ENCODE measurements at regions not wholly inside any gene's neighbourhood (a gene's known extent, or its start where the extent isn't known, plus 50 kb on each side); places are given as distances from the start of the nearest gene placed in this dataset.

GRCh38 chr11:106457727-106458126 lies 380.3 kb downstream of the AASDHPPT start:
- DNase-seq (ENCODE audit: low read depth, low spot score) = no peak

GRCh38 chr11:106459135-106459534 lies 381.7 kb downstream of the AASDHPPT start:
- DNase-seq (ENCODE audit: low read depth, low spot score) = no peak

- DNase-seq (ENCODE audit: low read depth, low spot score) = no peak
These were observed 383.8 kb downstream of the AASDHPPT start for GRCh38 chr11:106461148-106461691.

GRCh38 chr11:106461839-106462545 lies 384.5 kb downstream of the AASDHPPT start:
- no peak for DNase-seq (ENCODE audit: low read depth, low spot score)

DNA sequence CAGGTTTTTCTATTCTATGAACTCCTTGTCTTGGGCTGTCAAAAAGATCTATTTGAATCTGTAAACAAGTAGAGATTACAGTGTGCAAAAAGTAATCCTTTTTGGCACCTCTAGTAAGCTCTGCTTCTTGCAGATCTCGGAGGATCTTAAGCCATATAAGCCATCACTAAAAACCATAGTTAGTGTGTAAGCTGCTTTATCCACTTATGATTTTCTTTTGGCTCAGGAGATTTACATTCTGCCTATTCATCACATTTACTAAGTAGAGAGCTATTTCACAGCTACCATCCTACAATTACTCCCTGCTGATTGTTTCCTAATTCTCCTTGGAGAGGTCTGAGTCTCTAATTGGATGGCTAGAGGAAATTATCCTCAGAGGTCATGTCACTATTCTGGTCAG lies 385.7 kb downstream of the AASDHPPT start:
- no peak for DNase-seq (ENCODE audit: low read depth, low spot score)

DNA sequence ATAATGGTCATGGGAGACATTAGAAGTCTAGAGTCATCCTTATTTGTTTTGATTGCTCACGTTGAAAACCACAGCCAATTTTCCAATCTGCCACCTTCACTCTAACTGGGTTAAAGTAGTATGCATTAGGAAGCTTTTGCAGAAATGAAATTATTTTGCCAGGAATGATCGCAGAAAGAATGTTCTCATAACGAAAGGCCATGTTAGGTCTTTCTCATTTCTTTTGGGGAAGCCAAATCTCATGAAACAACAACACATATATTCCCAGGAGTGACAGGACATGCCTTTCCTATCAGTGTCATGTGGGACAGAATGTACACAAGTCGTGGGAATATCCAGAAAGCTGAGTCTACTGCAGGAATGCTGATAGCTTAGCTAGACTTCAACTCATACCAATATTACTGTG lies 386.3 kb downstream of the AASDHPPT start:
- DNase-seq (ENCODE audit: low read depth, low spot score) = no peak

GRCh38 chr11:106464728-106465127 lies 387.3 kb downstream of the AASDHPPT start:
- no peak for DNase-seq (ENCODE audit: low read depth, low spot score)

GRCh38 chr11:106466521-106467080 lies 389.1 kb downstream of the AASDHPPT start:
- DNase-seq (ENCODE audit: low read depth, low spot score) = no peak

DNA sequence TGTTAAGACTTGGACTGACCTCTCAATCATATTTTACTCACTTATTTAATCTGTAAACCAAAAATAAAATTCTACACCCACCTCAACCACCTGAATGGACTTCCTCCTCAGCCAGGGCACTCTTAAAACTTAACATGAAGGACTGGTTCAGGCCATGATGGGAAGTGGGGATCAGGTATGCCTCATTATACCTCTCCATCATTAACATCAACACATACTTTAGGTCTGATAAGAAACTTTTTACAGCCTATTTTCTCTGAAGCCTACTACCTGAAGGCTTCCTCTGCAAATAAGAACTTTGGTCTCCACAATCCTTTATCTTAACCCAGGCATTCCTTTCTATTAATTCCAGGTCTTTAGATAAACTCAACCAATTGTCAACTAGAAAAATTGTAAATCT lies 390.0 kb downstream of the AASDHPPT start:
- DNase-seq (ENCODE audit: low read depth, low spot score) = no peak

DNA sequence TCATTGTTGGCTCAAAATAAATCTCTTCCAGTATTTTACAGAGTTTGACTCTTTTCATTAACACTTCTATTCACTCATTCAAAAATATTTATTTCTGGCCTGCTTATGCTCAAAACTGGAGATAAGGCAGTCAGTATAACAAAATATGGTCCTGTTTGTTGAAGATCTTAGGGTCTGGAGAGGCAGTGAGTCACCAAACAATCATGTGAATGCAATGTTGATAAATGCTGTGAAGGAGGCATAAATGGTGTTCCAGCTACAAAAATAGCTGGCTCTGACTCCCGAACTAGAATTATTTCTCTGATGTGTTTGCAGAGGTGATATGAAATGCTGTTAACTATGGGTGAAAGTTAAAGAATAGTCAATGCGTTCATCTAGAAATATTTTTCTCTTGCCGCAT lies 390.6 kb downstream of the AASDHPPT start:
- no peak for DNase-seq (ENCODE audit: low read depth, low spot score)

- no peak for DNase-seq (ENCODE audit: low read depth, low spot score)
These were observed 391.1 kb downstream of the AASDHPPT start for GRCh38 chr11:106468531-106468930.

DNA sequence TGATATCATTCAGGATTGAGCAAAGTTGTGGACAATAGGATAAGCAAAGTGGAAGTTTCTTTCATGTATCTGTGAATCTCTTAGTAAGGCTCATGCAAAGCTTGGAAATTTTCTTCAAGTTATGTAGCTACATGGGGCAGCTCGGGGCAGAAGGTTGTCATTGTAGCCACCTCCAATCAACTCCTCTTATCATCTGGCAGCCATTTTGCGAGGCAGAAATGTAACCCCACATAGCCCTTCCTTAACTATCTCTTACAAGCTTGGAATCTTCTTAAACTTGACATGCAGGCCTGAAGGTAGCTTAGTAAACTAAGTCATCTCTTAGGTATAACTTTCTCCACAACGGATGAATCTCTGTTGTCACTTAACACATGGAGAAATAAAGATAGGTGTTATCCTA lies 392.8 kb downstream of the AASDHPPT start:
- no peak for DNase-seq (ENCODE audit: low read depth, low spot score)

GRCh38 chr11:106471276-106471675 lies 393.8 kb downstream of the AASDHPPT start:
- DNase-seq (ENCODE audit: low read depth, low spot score) = no peak

GRCh38 chr11:106473089-106473722 lies 395.7 kb downstream of the AASDHPPT start:
- DNase-seq (ENCODE audit: low read depth, low spot score) = no peak

DNA sequence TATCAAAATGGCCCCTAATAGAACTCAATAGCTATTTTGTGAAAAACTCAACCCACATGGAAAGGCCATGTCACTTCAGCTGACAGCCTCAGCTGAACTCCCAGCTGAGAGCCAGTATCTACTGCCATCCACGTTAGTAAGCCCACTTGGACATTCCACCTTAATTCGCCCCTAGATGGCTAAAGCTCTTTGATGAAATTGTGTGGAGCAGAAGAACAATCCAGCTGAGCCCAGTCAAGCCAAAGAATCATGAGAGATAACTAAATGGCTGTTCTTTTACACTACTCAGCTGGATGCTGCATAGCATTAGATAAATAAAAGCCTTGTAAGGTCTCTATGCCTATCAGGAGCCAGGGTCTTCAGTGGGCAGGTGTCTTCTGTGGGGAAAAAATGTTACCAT lies 396.8 kb downstream of the AASDHPPT start:
- no peak for DNase-seq (ENCODE audit: low read depth, low spot score)

DNA sequence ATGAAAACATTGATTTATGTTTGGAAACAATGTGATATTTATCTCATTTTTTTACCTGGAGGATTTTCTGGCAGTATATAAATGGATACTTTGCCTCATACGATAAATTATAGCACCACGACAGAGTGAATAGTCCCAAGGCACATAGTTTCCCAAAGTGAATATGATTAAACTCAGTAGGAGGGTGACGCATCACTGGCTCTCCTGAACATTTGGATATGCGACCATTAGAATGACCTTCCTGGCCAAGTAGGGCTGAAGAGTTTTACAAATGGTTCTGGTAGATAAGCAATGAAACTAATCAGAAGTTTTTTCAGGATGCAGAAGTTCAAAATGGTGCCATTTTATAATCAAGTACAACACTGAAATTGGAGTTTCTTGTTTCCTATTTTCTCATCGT lies 397.7 kb downstream of the AASDHPPT start:
- no peak for DNase-seq (ENCODE audit: low read depth, low spot score)

DNA sequence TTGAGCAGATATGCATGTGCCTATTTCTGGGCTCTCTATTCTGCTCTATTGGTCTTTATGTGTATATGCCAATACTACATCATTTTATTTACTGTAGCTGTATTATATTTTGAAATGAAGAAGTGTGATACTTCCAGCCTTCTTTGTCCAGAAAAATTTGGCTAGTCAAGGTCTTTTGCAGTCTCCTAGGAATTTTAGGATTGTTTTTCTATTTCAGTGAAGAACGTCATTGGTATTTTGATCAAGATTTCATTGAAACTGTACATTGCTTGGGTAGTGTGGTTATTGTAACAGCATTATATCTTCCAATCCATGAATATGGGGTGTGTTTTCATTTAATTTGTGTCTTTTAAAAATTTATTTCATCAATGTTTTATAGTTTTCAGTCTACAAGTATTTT lies 400.3 kb downstream of the AASDHPPT start:
- DNase-seq (ENCODE audit: low read depth, low spot score) = no peak

- DNase-seq (ENCODE audit: low read depth, low spot score) = no peak
These were observed 402.2 kb downstream of the AASDHPPT start for GRCh38 chr11:106479646-106480045.

DNA sequence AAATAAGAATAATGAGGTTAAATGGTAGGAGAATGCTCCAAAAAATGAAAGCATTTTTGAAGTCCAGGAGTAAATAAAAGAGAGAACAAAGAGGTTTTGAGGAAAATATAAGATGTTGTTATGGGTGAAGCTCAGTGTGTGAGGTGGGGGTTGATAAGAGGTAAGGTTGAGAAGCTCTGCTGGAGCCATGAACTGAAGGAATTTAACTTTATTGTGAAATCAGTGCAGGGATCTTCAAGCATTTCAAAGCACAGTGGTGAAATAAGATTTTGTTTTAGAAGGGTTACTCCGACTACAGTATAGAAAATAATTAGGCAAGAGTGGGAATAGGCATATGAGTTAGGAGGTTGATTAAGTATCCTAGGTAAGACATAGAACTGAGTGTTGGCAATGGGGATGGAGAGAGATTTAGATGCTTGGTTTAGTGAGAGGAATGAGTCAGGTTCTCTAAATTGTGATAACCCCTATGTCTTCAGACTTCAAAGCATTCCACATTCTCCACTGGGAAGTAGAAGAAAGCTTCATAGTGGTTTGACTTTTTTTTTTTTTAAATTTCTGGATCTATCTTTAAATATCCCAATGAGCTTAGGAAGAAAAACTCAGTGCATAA lies 403.2 kb downstream of the AASDHPPT start:
- DNase-seq (ENCODE audit: low read depth, low spot score) = no peak

DNA sequence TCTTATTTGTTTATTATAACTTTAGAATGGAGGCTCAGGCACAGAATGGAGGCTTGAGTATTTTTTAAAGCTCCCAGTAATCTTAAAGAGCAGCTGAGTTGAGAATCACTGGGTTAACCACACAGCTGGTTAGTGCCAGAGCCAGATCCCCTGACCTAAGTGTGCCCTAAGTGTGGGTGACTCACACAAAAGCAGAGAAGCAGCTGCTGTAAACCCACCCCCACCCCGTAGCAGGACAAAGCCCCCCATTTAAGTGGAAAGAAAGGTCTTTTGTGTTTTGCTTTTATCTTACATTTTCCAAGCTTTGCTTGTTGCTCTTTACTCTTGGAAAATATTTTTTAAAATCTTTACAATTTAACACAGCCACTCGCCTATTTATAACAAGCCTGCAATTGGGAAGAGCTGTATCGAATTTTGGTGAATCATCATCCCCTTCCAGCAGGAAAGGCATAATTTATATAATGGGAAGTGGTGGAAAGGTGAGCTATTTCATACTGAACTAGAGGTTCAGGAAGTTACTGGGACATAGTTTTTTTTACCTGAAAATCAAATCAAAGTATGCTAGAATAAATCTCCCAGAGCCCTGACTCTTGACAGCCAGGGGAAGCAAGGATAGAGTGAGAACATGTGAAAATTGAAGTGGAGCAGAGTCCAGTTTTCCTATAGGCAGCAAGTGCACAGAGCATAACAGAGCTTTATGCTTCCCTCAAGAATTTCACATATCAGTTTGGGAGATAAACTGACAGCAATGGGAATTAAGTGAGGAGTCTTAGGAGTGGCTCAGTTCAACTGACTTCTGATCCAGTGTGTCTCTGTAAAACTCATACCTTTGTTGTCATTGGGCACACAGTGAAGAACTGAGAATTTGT lies 405.7 kb downstream of the AASDHPPT start:
- no peak for DNase-seq (ENCODE audit: low read depth, low spot score)

GRCh38 chr11:106491751-106492150 lies 414.3 kb downstream of the AASDHPPT start:
- DNase-seq (ENCODE audit: low read depth, low spot score) = no peak

DNA sequence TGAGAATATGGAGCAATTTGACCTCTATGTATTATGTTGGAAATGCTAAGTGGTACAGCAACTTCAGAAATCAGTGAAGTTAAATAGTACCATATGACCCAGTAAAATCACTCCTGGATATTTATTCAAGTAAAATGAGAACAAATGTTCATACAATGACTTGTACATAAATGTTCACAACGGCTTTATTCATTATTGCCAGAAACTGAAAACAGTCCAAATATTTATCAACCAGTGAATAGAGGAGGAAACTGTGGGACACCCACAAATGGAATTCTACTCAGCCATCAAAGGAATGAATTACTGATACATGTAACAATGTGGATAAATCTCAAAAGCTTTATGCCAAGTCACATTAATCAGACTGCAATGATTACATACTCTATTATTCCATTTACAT lies 416.3 kb downstream of the AASDHPPT start:
- no peak for DNase-seq (ENCODE audit: low read depth, low spot score)
